DND-41 (cell line): ENCODE measurements at regions not wholly inside any gene's neighbourhood (a gene's known extent, or its start where the extent isn't known, plus 50 kb on each side); places are given as distances from the start of the nearest gene placed in this dataset.

Source experiments
- ATAC-seq: fragments of 200-7000 bp; cut with Tn5 transposase; 3 replicates; pipeline ENCODE4 v1.9.1; 2021; ENCODE audit warnings: low read depth; ENCODE audit not compliant: insufficient read depth
- DNase-seq: peaks from one replicate; pipeline ENCODE4 v3.0.0-alpha.2; 2020
- H2AFZ ChIP-seq: 2 replicates; pipeline ENCODE4 v1.6.0; 2012; ENCODE audit warnings: low read depth, low read length
- H3K27ac ChIP-seq: 2 replicates; pipeline ENCODE4 v1.5.1; 2012; ENCODE audit warnings: low read length, inconsistent platforms
- H3K27me3 ChIP-seq: fragments of 200-600 bp; sonication (generic); 2 replicates; pipeline ENCODE4 v1.6.0; 2012; ENCODE audit warnings: low read length, mild to moderate bottlenecking, inconsistent platforms; ENCODE audit not compliant: insufficient read depth, poor library complexity
- H3K36me3 ChIP-seq: 2 replicates; pipeline ENCODE4 v1.5.1; 2012; ENCODE audit warnings: low read length, inconsistent platforms; ENCODE audit not compliant: insufficient read depth
- H3K4me1 ChIP-seq: 2 replicates; pipeline ENCODE4 v1.5.1; 2012; ENCODE audit warnings: mild to moderate bottlenecking, low read length; ENCODE audit not compliant: insufficient read depth
- H3K4me2 ChIP-seq: 2 replicates; pipeline ENCODE4 v1.6.0; 2012; ENCODE audit warnings: mild to moderate bottlenecking, moderate library complexity, low read length, inconsistent platforms; ENCODE audit not compliant: insufficient read depth
- H3K4me3 ChIP-seq, 2 experiments: fragments of 200-600 bp in 1 of 2; shearing (Covaris generic) in 1 of 2; 2 replicates each; pipeline ENCODE4 v1.5.1; 2012 to 2016; ENCODE audit warnings: inconsistent platforms in 2 of 2, low read length in 2 of 2, mild to moderate bottlenecking in 2 of 2, low read depth in 1 of 2, moderate library complexity in 1 of 2
- H3K79me2 ChIP-seq: 2 replicates; pipeline ENCODE4 v1.6.0; 2012; ENCODE audit warnings: low read length, inconsistent platforms; ENCODE audit not compliant: insufficient read depth
- H3K9ac ChIP-seq: 2 replicates; pipeline ENCODE4 v1.6.0; 2012; ENCODE audit warnings: low read depth, mild to moderate bottlenecking, inconsistent platforms, low read length, moderate library complexity
- H3K9me3 ChIP-seq: 2 replicates; pipeline ENCODE4 v1.5.1; 2012; ENCODE audit warnings: low read length, moderate library complexity, mild to moderate bottlenecking, inconsistent platforms; ENCODE audit not compliant: insufficient read depth, severe bottlenecking
- H4K20me1 ChIP-seq: 2 replicates; pipeline ENCODE4 v1.6.0; 2012; ENCODE audit warnings: low read length; ENCODE audit not compliant: insufficient read depth
- CTCF ChIP-seq: IDR thresholded peaks from 2 replicates; pipeline ENCODE4 v1.5.1; 2012; ENCODE audit warnings: borderline replicate concordance, low read length, moderate library complexity, mild to moderate bottlenecking; ENCODE audit not compliant: poor library complexity, severe bottlenecking; ENCODE audit errors: extremely low read depth
- EZH2 ChIP-seq: IDR thresholded peaks from 3 replicates; pipeline ENCODE4 v1.6.1; 2012; ENCODE audit warnings: borderline replicate concordance, low read depth, mild to moderate bottlenecking, moderate library complexity, low read length, inconsistent platforms; ENCODE audit not compliant: severe bottlenecking

- Histone ChIP-seq H3K36me3 (no peaks in the 10 kb centered on the region), H3K4me2 (no peak overlapping the region), H3K4me1 (no peaks in the 10 kb centered on the region), H2AFZ (no peak overlapping the region), H3K4me3 (no peak overlapping the region), H3K79me2 (no peaks in the 10 kb centered on the region), H3K27ac (no peak overlapping the region), H3K9ac (no peak overlapping the region), H3K9me3 (no peaks in the 10 kb centered on the region), H3K27me3 (no peaks in the 10 kb centered on the region), H4K20me1 (no peaks in the 10 kb centered on the region)
- no peak for ATAC-seq
- no peak for TF ChIP-seq EZH2
- no peak for TF ChIP-seq CTCF
- DNase-seq, result no peak
These were observed 325.7 kb downstream of the ADGRD1 start for GRCh38 chr12:131279281-131279921.

GRCh38 chr12:131280426-131280825 is 326.7 kb downstream of the ADGRD1 start:
- Histone ChIP-seq H3K27ac (no peak overlapping the region), H3K79me2 (no peaks in the 10 kb centered on the region), H3K36me3 (no peaks in the 10 kb centered on the region), H3K4me3 (no peak overlapping the region), H3K27me3 (no peaks in the 10 kb centered on the region), H3K9ac (no peak overlapping the region), H2AFZ (no peak overlapping the region), H3K4me1 (no peaks in the 10 kb centered on the region), H3K4me2 (no peak overlapping the region), H3K9me3 (no peaks in the 10 kb centered on the region), H4K20me1 (no peaks in the 10 kb centered on the region)
- DNase-seq (no peak), ATAC-seq (no peak)
- TF ChIP-seq EZH2 (no peak), CTCF (no peak)

GRCh38 chr12:131281016-131281415 is 327.3 kb downstream of the ADGRD1 start:
- H3K27ac ChIP-seq, result no peak overlapping the region
- no peaks in the 10 kb centered on the region for H3K4me1 ChIP-seq
- H3K27me3 ChIP-seq, result no peaks in the 10 kb centered on the region
- ATAC-seq (no peak), DNase-seq (no peak)
- H3K4me3 ChIP-seq, result no peak overlapping the region
- no peak overlapping the region for H3K4me2 ChIP-seq
- TF ChIP-seq EZH2 (no peak), CTCF (no peak)
- no peak overlapping the region for H3K9ac ChIP-seq
- no peaks in the 10 kb centered on the region for H4K20me1 ChIP-seq
- H3K79me2 ChIP-seq, result no peaks in the 10 kb centered on the region
- H2AFZ ChIP-seq, result no peak overlapping the region
- no peaks in the 10 kb centered on the region for H3K36me3 ChIP-seq
- no peaks in the 10 kb centered on the region for H3K9me3 ChIP-seq
